ENCODE measurements at regions not wholly inside any gene's neighbourhood (a gene's known extent, or its start where the extent isn't known, plus 50 kb on each side); places are given as distances from the start of the nearest gene placed in this dataset.

- no peaks in the 10 kb centered on the region for H3K4me1 ChIP-seq (ENCODE audit: insufficient read depth, low read length)
- H3K36me3 ChIP-seq (ENCODE audit: insufficient read depth, low read length): no peaks in the 10 kb centered on the region
- no peak overlapping the region for H3K27ac ChIP-seq (ENCODE audit: low read depth, low read length)
- no peaks in the 10 kb centered on the region for H3K9me3 ChIP-seq (ENCODE audit: low read length)
- H3K4me3 ChIP-seq (ENCODE audit: low read depth in 1 of 2, low read length in 2 of 2): no peak overlapping the region
- H3K9ac ChIP-seq (ENCODE audit: low read length): no peak overlapping the region
- peaks cover 0 to 4% of the 10 kb centered on the region in 2 donors for H3K27me3 ChIP-seq (ENCODE audit: control insufficient read depth in 1 of 2, insufficient read depth in 2 of 2, low read length in 2 of 2)
These were observed 295.3 kb downstream of the TLE3 start for GRCh38 chr15:69802432-69802831.

- peaks cover 0 to 4% of the 10 kb centered on the region in 2 donors for H3K27me3 ChIP-seq (ENCODE audit: control insufficient read depth in 1 of 2, insufficient read depth in 2 of 2, low read length in 2 of 2)
- H3K4me3 ChIP-seq (ENCODE audit: low read depth in 1 of 2, low read length in 2 of 2): no peak overlapping the region
- no peaks in the 10 kb centered on the region for H3K9me3 ChIP-seq (ENCODE audit: low read length)
- no peak overlapping the region for H3K9ac ChIP-seq (ENCODE audit: low read length)
- H3K27ac ChIP-seq (ENCODE audit: low read depth, low read length): no peak overlapping the region
- H3K4me1 ChIP-seq (ENCODE audit: insufficient read depth, low read length): no peaks in the 10 kb centered on the region
- no peaks in the 10 kb centered on the region for H3K36me3 ChIP-seq (ENCODE audit: insufficient read depth, low read length)
These were observed 292.9 kb downstream of the TLE3 start for GRCh38 chr15:69804786-69805185.

GRCh38 chr15:69805248-69805953 is 292.3 kb downstream of the TLE3 start:
- no peaks in the 10 kb centered on the region for H3K4me1 ChIP-seq (ENCODE audit: insufficient read depth, low read length)
- no peaks in the 10 kb centered on the region for H3K9me3 ChIP-seq (ENCODE audit: low read length)
- no peak overlapping the region for H3K9ac ChIP-seq (ENCODE audit: low read length)
- H3K4me3 ChIP-seq (ENCODE audit: low read depth in 1 of 2, low read length in 2 of 2): no peak overlapping the region
- H3K27me3 ChIP-seq (ENCODE audit: control insufficient read depth in 1 of 2, insufficient read depth in 2 of 2, low read length in 2 of 2): peaks cover 0 to 4% of the 10 kb centered on the region in 2 donors
- no peak overlapping the region for H3K27ac ChIP-seq (ENCODE audit: low read depth, low read length)
- H3K36me3 ChIP-seq (ENCODE audit: insufficient read depth, low read length): no peaks in the 10 kb centered on the region

- Histone ChIP-seq H3K27ac (ENCODE audit: low read depth, low read length) (no peak overlapping the region), H3K36me3 (ENCODE audit: insufficient read depth, low read length) (no peaks in the 10 kb centered on the region), H3K4me3 (ENCODE audit: low read depth in 1 of 2, low read length in 2 of 2) (no peak overlapping the region), H3K27me3 (ENCODE audit: control insufficient read depth in 1 of 2, insufficient read depth in 2 of 2, low read length in 2 of 2) (peaks cover 0 to 4% of the 10 kb centered on the region in 2 donors), H3K9me3 (ENCODE audit: low read length) (no peaks in the 10 kb centered on the region), H3K4me1 (ENCODE audit: insufficient read depth, low read length) (no peaks in the 10 kb centered on the region), H3K9ac (ENCODE audit: low read length) (no peak overlapping the region)
These were observed 291.3 kb downstream of the TLE3 start for GRCh38 chr15:69806287-69806915.

- Histone ChIP-seq H3K9me3 (ENCODE audit: low read length) (no peaks in the 10 kb centered on the region), H3K36me3 (ENCODE audit: insufficient read depth, low read length) (no peaks in the 10 kb centered on the region), H3K27ac (ENCODE audit: low read depth, low read length) (no peak overlapping the region), H3K4me1 (ENCODE audit: insufficient read depth, low read length) (no peaks in the 10 kb centered on the region), H3K4me3 (ENCODE audit: low read depth in 1 of 2, low read length in 2 of 2) (no peak overlapping the region), H3K27me3 (ENCODE audit: control insufficient read depth in 1 of 2, insufficient read depth in 2 of 2, low read length in 2 of 2) (peaks cover 0 to 4% of the 10 kb centered on the region in 2 donors), H3K9ac (ENCODE audit: low read length) (no peak overlapping the region)
These were observed 290.0 kb downstream of the TLE3 start for GRCh38 chr15:69807721-69808120.

- Histone ChIP-seq H3K36me3 (ENCODE audit: insufficient read depth, low read length) (no peaks in the 10 kb centered on the region), H3K4me3 (ENCODE audit: low read depth in 1 of 2, low read length in 2 of 2) (no peak overlapping the region), H3K27me3 (ENCODE audit: control insufficient read depth in 1 of 2, insufficient read depth in 2 of 2, low read length in 2 of 2) (peaks cover 0 to 4% of the 10 kb centered on the region in 2 donors), H3K4me1 (ENCODE audit: insufficient read depth, low read length) (no peaks in the 10 kb centered on the region), H3K9ac (ENCODE audit: low read length) (no peak overlapping the region), H3K27ac (ENCODE audit: low read depth, low read length) (no peak overlapping the region), H3K9me3 (ENCODE audit: low read length) (no peaks in the 10 kb centered on the region)
These were observed 289.0 kb downstream of the TLE3 start for GRCh38 chr15:69808756-69809155.

GRCh38 chr15:69809421-69809820 is 288.3 kb downstream of the TLE3 start:
- no peak overlapping the region for H3K4me3 ChIP-seq (ENCODE audit: low read depth in 1 of 2, low read length in 2 of 2)
- no peak overlapping the region for H3K9ac ChIP-seq (ENCODE audit: low read length)
- H3K4me1 ChIP-seq (ENCODE audit: insufficient read depth, low read length): no peaks in the 10 kb centered on the region
- H3K9me3 ChIP-seq (ENCODE audit: low read length): no peaks in the 10 kb centered on the region
- H3K27ac ChIP-seq (ENCODE audit: low read depth, low read length): no peak overlapping the region
- H3K36me3 ChIP-seq (ENCODE audit: insufficient read depth, low read length): no peaks in the 10 kb centered on the region
- peaks cover 0 to 4% of the 10 kb centered on the region in 2 donors for H3K27me3 ChIP-seq (ENCODE audit: control insufficient read depth in 1 of 2, insufficient read depth in 2 of 2, low read length in 2 of 2)

GRCh38 chr15:69810431-69811354 is 287.0 kb downstream of the TLE3 start:
- H3K4me1 ChIP-seq (ENCODE audit: insufficient read depth, low read length): no peaks in the 10 kb centered on the region
- H3K36me3 ChIP-seq (ENCODE audit: insufficient read depth, low read length): no peaks in the 10 kb centered on the region
- no peak overlapping the region for H3K4me3 ChIP-seq (ENCODE audit: low read depth in 1 of 2, low read length in 2 of 2)
- H3K27ac ChIP-seq (ENCODE audit: low read depth, low read length): no peak overlapping the region
- no peak overlapping the region for H3K9ac ChIP-seq (ENCODE audit: low read length)
- peaks cover 0 to 4% of the 10 kb centered on the region in 2 donors for H3K27me3 ChIP-seq (ENCODE audit: control insufficient read depth in 1 of 2, insufficient read depth in 2 of 2, low read length in 2 of 2)
- no peaks in the 10 kb centered on the region for H3K9me3 ChIP-seq (ENCODE audit: low read length)

GRCh38 chr15:69812861-69813261 is 284.9 kb downstream of the TLE3 start:
- Histone ChIP-seq H3K4me3 (ENCODE audit: low read depth in 1 of 2, low read length in 2 of 2) (no peak overlapping the region), H3K9me3 (ENCODE audit: low read length) (no peaks in the 10 kb centered on the region), H3K36me3 (ENCODE audit: insufficient read depth, low read length) (no peaks in the 10 kb centered on the region), H3K27ac (ENCODE audit: low read depth, low read length) (no peak overlapping the region), H3K27me3 (ENCODE audit: control insufficient read depth in 1 of 2, insufficient read depth in 2 of 2, low read length in 2 of 2) (no peaks in the 10 kb centered on the region), H3K4me1 (ENCODE audit: insufficient read depth, low read length) (no peaks in the 10 kb centered on the region), H3K9ac (ENCODE audit: low read length) (no peak overlapping the region)

GRCh38 chr15:69813881-69814280 is 283.8 kb downstream of the TLE3 start:
- no peak overlapping the region for H3K9ac ChIP-seq (ENCODE audit: low read length)
- H3K9me3 ChIP-seq (ENCODE audit: low read length): no peaks in the 10 kb centered on the region
- no peaks in the 10 kb centered on the region for H3K27me3 ChIP-seq (ENCODE audit: control insufficient read depth in 1 of 2, insufficient read depth in 2 of 2, low read length in 2 of 2)
- H3K4me3 ChIP-seq (ENCODE audit: low read depth in 1 of 2, low read length in 2 of 2): no peak overlapping the region
- no peak overlapping the region for H3K27ac ChIP-seq (ENCODE audit: low read depth, low read length)
- H3K36me3 ChIP-seq (ENCODE audit: insufficient read depth, low read length): no peaks in the 10 kb centered on the region
- H3K4me1 ChIP-seq (ENCODE audit: insufficient read depth, low read length): no peaks in the 10 kb centered on the region

GRCh38 chr15:69814932-69815331 is 282.8 kb downstream of the TLE3 start:
- Histone ChIP-seq H3K9me3 (ENCODE audit: low read length) (no peaks in the 10 kb centered on the region), H3K9ac (ENCODE audit: low read length) (no peak overlapping the region), H3K4me3 (ENCODE audit: low read depth in 1 of 2, low read length in 2 of 2) (no peak overlapping the region), H3K36me3 (ENCODE audit: insufficient read depth, low read length) (no peaks in the 10 kb centered on the region), H3K27me3 (ENCODE audit: control insufficient read depth in 1 of 2, insufficient read depth in 2 of 2, low read length in 2 of 2) (no peaks in the 10 kb centered on the region), H3K4me1 (ENCODE audit: insufficient read depth, low read length) (no peaks in the 10 kb centered on the region), H3K27ac (ENCODE audit: low read depth, low read length) (no peak overlapping the region)

All from muscle layer of colon (tissue), 2 donors.